Gastrocnemius medialis (tissue), 4 donors: ENCODE measurements at regions not wholly inside any gene's neighbourhood (a gene's known extent, or its start where the extent isn't known, plus 50 kb on each side); places are given as distances from the start of the nearest gene placed in this dataset.
"Not testable (repeated sequence)": the region's sequence is repeated elsewhere in the genome, so short reads cannot be mapped to it uniquely, and the experiment has no call there.

ENCODE experiments used
- ATAC-seq, 2 donors: fragments of 150-250 bp; one replicate each; pipeline ENCODE4 v1.9.1; 2016
- DNase-seq, 2 donors: peaks; one replicate each; pipeline ENCODE4 v3.0.0-alpha.2; 2019
- H3K27ac ChIP-seq, 4 donors: fragments of 200-600 bp; sonication (generic); 1 replicate in 1 of 4; 2 replicates in 3 of 4; pipeline ENCODE4 v1.5.1; 2016 to 2018; ENCODE audit warnings: mild to moderate bottlenecking in 2 of 4, moderate library complexity in 1 of 4
- H3K27me3 ChIP-seq, 3 donors: fragments of 200-600 bp; sonication (generic) in 2 of 3; 1 replicate in 1 of 3; 2 replicates in 2 of 3; pipeline versions ENCODE4 v1.5.1 to v1.6.0; 2016 to 2019; ENCODE audit warnings: mild to moderate bottlenecking in 1 of 3, moderate library complexity in 1 of 3
- H3K36me3 ChIP-seq, 2 donors: fragments of 200-600 bp; sonication (generic) in 1 of 2; one replicate each; pipeline ENCODE4 v1.5.1; 2017 to 2018
- H3K4me1 ChIP-seq, 2 donors: fragments of 200-600 bp; sonication (generic) in 1 of 2; one replicate each; pipeline ENCODE4 v1.5.1; 2016 to 2017; ENCODE audit warnings: mild to moderate bottlenecking in 2 of 2
- H3K4me3 ChIP-seq, 4 donors: fragments of 200-600 bp; sonication (generic) in 3 of 4; 1 replicate in 1 of 4; 2 replicates in 3 of 4; pipeline ENCODE4 v1.5.1; 2016 to 2019; ENCODE audit warnings: mild to moderate bottlenecking in 2 of 4
- H3K9me3 ChIP-seq, 3 donors: fragments of 200-600 bp; sonication (generic) in 2 of 3; 1 replicate in 1 of 3; 2 replicates in 2 of 3; pipeline ENCODE4 v1.5.1; 2016 to 2019
- POLR2A ChIP-seq, 2 donors: fragments of 450-650 bp; IDR thresholded peaks; one replicate each; pipeline ENCODE4 v1.6.1; 2017; ENCODE audit warnings: antibody characterized with exemption in 2 of 2, mild to moderate bottlenecking in 2 of 2, moderate library complexity in 2 of 2
- in situ Hi-C, 4 donors: fragments of 200-750 bp; cut with MboI; loops; one replicate each; pipeline versions ENCODE4 v1.15.0 to v1.8.0; 2017; ENCODE audit warnings: low sequenced_read_pairs in 4 of 4
- intact Hi-C: fragments of 100-400 bp; cut with DNase I; formaldehyde crosslinking; loops from one replicate; pipeline ENCODE4 v1.15.1; 2023; ENCODE audit warnings: low total_unique reads
- TF ChIP-seq, protein P1 (sequence below), 5 experiments: fragments of 450-650 bp in 3 of 5; fragments of 200-600 bp in 2 of 5; sonication (generic) in 2 of 5; IDR thresholded peaks in 4 of 5; conservative IDR thresholded peaks in 1 of 5; 1 replicate in 4 of 5; 2 replicates in 1 of 5; pipeline ENCODE4 v1.5.1; 2016 to 2019; ENCODE audit warnings: antibody characterized with exemption in 5 of 5, mild to moderate bottlenecking in 3 of 5, moderate library complexity in 3 of 5

DNA sequence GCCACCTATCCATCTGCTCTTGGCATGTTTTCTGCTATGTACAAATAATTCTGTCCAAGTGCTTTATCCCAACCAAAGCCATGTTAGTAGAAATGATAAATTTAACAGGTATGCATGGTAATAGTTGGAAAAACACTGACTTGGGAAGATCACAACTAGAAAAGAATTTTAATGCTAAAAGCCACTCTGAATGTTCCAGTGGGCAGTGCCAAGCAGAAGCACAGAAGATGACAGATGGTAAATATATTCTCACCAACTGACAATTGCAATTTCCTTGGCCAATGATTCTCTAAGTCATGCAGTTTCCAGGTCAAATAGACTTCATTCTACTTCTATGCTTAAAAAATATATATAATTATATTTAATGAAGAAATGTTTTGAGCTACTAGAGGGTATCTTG is 83.6 kb upstream of the SEMA3C start:
- DNase-seq (no peak), ATAC-seq (no peak)
- intact Hi-C loops, result no loop called here
- H3K9me3 ChIP-seq, result no peaks in the 10 kb centered on the region
- H3K4me1 ChIP-seq, result peaks cover 0 to 13% of the 10 kb centered on the region in 2 donors
- in situ Hi-C loops, result no loop called here
- H3K27me3 ChIP-seq, result no peaks in the 10 kb centered on the region
- no peak for TF ChIP-seq POLR2A (IDR thresholded peaks at IDR 0.05)
- TF ChIP-seq, protein P1, sequence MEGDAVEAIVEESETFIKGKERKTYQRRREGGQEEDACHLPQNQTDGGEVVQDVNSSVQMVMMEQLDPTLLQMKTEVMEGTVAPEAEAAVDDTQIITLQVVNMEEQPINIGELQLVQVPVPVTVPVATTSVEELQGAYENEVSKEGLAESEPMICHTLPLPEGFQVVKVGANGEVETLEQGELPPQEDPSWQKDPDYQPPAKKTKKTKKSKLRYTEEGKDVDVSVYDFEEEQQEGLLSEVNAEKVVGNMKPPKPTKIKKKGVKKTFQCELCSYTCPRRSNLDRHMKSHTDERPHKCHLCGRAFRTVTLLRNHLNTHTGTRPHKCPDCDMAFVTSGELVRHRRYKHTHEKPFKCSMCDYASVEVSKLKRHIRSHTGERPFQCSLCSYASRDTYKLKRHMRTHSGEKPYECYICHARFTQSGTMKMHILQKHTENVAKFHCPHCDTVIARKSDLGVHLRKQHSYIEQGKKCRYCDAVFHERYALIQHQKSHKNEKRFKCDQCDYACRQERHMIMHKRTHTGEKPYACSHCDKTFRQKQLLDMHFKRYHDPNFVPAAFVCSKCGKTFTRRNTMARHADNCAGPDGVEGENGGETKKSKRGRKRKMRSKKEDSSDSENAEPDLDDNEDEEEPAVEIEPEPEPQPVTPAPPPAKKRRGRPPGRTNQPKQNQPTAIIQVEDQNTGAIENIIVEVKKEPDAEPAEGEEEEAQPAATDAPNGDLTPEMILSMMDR (IDR thresholded peaks at IDR 0.05 in 4 of 5, conservative IDR thresholded peaks at IDR 0.05 in 1 of 5), result no peak
- no peaks in the 10 kb centered on the region for H3K36me3 ChIP-seq
- no peak overlapping the region for H3K27ac ChIP-seq
- no peak overlapping the region for H3K4me3 ChIP-seq

DNA sequence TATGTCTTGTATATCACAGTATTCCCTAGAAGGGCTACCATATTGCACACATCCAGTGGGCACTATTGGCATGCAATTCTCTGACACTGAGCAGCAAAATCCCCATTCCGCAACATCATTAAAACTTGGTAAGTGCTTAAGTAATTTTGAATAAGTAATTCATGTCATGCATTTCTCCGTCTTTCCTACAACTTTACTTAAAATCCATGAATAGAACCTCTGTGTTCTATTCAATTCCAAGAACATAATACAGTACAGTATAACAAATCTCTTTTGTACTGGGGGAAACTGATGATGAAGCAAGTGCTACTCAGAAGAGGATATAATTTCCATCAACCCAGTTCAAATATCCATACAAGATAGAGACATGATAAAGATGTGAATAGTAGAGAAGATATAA is 80.9 kb upstream of the SEMA3C start:
- in situ Hi-C loops, result no loop called here
- DNase-seq (no peak), ATAC-seq (no peak)
- intact Hi-C loops, result no loop called here
- Histone ChIP-seq H3K4me3 (no peak overlapping the region), H3K27ac (no peak overlapping the region), H3K9me3 (no peaks in the 10 kb centered on the region), H3K27me3 (no peaks in the 10 kb centered on the region), H3K4me1 (peaks cover 0 to 13% of the 10 kb centered on the region in 2 donors), H3K36me3 (no peaks in the 10 kb centered on the region)
- TF ChIP-seq, protein P1 (IDR thresholded peaks at IDR 0.05 in 4 of 5, conservative IDR thresholded peaks at IDR 0.05 in 1 of 5), result no peak
- TF ChIP-seq POLR2A (IDR thresholded peaks at IDR 0.05), result no peak

DNA sequence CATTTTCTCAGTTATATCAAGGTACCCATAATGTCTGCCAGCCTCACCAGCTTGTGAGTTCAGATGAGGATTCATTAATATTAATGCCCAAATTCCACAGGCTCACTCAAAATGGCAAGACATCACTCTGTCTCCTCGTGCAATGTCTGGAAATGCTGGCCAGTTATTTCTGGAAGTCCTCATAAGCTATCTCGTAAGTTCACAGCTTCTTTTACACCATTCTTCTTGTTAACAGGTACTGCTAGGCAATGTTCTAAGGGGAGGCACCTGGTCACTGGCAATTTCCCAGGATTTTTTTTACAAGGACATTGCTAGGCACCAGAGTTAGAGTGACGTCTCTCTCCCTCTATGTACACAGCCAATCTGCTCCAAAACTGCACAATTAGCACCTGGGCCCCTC is 80.2 kb upstream of the SEMA3C start:
- H3K36me3 ChIP-seq, result no peaks in the 10 kb centered on the region
- H3K27ac ChIP-seq, result no peak overlapping the region
- in situ Hi-C loops (no loop called here), intact Hi-C loops (no loop called here)
- TF ChIP-seq, protein P1 (IDR thresholded peaks at IDR 0.05 in 4 of 5, conservative IDR thresholded peaks at IDR 0.05 in 1 of 5), result no peak
- TF ChIP-seq POLR2A (IDR thresholded peaks at IDR 0.05), result no peak
- H3K9me3 ChIP-seq, result no peaks in the 10 kb centered on the region
- peaks cover 0 to 13% of the 10 kb centered on the region in 2 donors for H3K4me1 ChIP-seq
- no peak overlapping the region for H3K4me3 ChIP-seq
- ATAC-seq (no peak), DNase-seq (no peak)
- no peaks in the 10 kb centered on the region for H3K27me3 ChIP-seq

DNA sequence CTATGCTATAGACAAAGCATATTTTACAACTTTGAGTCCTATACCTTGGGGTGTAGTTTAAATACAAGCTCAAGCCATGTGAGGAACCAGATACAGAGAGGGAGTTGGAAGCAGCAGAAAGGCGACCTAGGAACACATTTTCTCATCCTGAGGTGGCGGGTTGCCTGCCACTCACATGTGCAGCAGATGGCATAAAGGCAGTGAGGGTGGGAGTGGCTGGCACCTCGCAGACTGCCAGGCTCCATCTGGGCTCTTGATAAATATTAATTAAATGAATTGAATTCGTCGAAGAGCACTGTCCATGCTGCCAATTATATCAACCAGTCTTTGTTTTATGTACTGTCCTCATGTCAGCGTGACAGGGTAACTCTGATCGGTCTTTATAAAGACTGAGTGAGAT is 79.0 kb upstream of the SEMA3C start:
- no peaks in the 10 kb centered on the region for H3K27me3 ChIP-seq
- ATAC-seq (no peak), DNase-seq (no peak)
- intact Hi-C loops (no loop called here), in situ Hi-C loops (no loop called here)
- no peaks in the 10 kb centered on the region for H3K36me3 ChIP-seq
- no peak overlapping the region for H3K4me3 ChIP-seq
- no peaks in the 10 kb centered on the region for H3K9me3 ChIP-seq
- TF ChIP-seq, protein P1 (IDR thresholded peaks at IDR 0.05 in 4 of 5, conservative IDR thresholded peaks at IDR 0.05 in 1 of 5), result no peak
- no peak for TF ChIP-seq POLR2A (IDR thresholded peaks at IDR 0.05)
- H3K4me1 ChIP-seq, result peaks cover 0 to 7% of the 10 kb centered on the region in 2 donors
- H3K27ac ChIP-seq, result no peak overlapping the region

DNA sequence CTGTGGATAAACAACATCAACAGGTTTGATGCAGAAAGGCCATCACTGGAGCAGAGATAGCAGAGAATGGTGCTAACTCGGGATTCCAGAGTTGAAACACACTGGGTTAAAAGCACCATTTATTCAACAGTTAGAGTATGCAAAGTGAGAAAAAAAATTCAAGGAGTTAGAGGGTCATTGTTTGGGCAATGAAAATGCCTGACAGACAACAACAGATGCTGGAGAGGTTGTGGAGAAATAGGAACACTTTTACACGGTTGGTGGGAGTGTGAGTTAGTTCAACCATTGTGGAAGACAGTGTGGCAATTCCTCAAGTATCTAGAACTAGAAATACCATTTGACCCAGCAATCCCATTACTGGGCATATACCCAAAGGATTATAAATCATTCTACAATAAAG is 77.4 kb upstream of the SEMA3C start:
- DNase-seq, ATAC-seq, H3K4me3 ChIP-seq, H3K27ac ChIP-seq, H3K9me3 ChIP-seq, H3K27me3 ChIP-seq, H3K4me1 ChIP-seq, in situ Hi-C loops, H3K36me3 ChIP-seq, intact Hi-C loops: not testable (repeated sequence)
